HG02840 (cell line): ENCODE measurements at regions not wholly inside any gene's neighbourhood (a gene's known extent, or its start where the extent isn't known, plus 50 kb on each side); places are given as distances from the start of the nearest gene placed in this dataset.
"Not testable (repeated sequence)": the region's sequence is repeated elsewhere in the genome, so short reads cannot be mapped to it uniquely, and the experiment has no call there.

Experiments
- ATAC-seq: cut with Tn5 transposase; IDR thresholded peaks from one replicate; pipeline ENCODE4 v1.9.1; 2021; ENCODE audit warnings: mild to moderate bottlenecking, moderate library complexity, moderate number of reproducible peaks; ENCODE audit not compliant: unreplicated experiment, low FRiP score

- no peak for ATAC-seq
These were observed 325.3 kb upstream of the RASGEF1B start for GRCh38 chr4:81796790-81797528.

GRCh38 chr4:81792521-81792920, 320.8 kb upstream of the RASGEF1B start:
- no peak for ATAC-seq

- no peak for ATAC-seq
These were observed 318.8 kb upstream of the RASGEF1B start for GRCh38 chr4:81790477-81790876.

- ATAC-seq = no peak
These were observed 318.2 kb upstream of the RASGEF1B start for GRCh38 chr4:81789741-81790399.

- ATAC-seq = no peak
These were observed 317.5 kb upstream of the RASGEF1B start for GRCh38 chr4:81789158-81789557.

- no peak for ATAC-seq
These were observed 315.1 kb upstream of the RASGEF1B start for GRCh38 chr4:81786766-81787165.

GRCh38 chr4:81786063-81786763, 314.5 kb upstream of the RASGEF1B start:
- no peak for ATAC-seq

GRCh38 chr4:81785338-81785737, 313.6 kb upstream of the RASGEF1B start:
- no peak for ATAC-seq

- ATAC-seq = no peak
These were observed 311.9 kb upstream of the RASGEF1B start for GRCh38 chr4:81783558-81783957.

- no peak for ATAC-seq
These were observed 310.1 kb upstream of the RASGEF1B start for GRCh38 chr4:81781799-81782198.

- not testable (repeated sequence) for ATAC-seq
These were observed 306.0 kb upstream of the RASGEF1B start for GRCh38 chr4:81777718-81778117.

- no peak for ATAC-seq
These were observed 305.1 kb upstream of the RASGEF1B start for GRCh38 chr4:81776794-81777193.

GRCh38 chr4:81773557-81773956, 301.9 kb upstream of the RASGEF1B start:
- ATAC-seq = no peak

GRCh38 chr4:81771721-81772120, 300.0 kb upstream of the RASGEF1B start:
- no peak for ATAC-seq

GRCh38 chr4:81769244-81769643, 297.5 kb upstream of the RASGEF1B start:
- no peak for ATAC-seq

- ATAC-seq = no peak
These were observed 287.0 kb upstream of the RASGEF1B start for GRCh38 chr4:81758574-81759264.

- ATAC-seq = no peak
These were observed 286.0 kb upstream of the RASGEF1B start for GRCh38 chr4:81757691-81758090.

GRCh38 chr4:81756973-81757372, 285.3 kb upstream of the RASGEF1B start:
- ATAC-seq = peak; percentile 82

- no peak for ATAC-seq
These were observed 284.3 kb upstream of the RASGEF1B start for GRCh38 chr4:81756042-81756441.

- ATAC-seq = no peak
These were observed 282.5 kb upstream of the RASGEF1B start for GRCh38 chr4:81754169-81754568.
